ENCODE measurements at regions not wholly inside any gene's neighbourhood (a gene's known extent, or its start where the extent isn't known, plus 50 kb on each side); places are given as distances from the start of the nearest gene placed in this dataset.

DNA sequence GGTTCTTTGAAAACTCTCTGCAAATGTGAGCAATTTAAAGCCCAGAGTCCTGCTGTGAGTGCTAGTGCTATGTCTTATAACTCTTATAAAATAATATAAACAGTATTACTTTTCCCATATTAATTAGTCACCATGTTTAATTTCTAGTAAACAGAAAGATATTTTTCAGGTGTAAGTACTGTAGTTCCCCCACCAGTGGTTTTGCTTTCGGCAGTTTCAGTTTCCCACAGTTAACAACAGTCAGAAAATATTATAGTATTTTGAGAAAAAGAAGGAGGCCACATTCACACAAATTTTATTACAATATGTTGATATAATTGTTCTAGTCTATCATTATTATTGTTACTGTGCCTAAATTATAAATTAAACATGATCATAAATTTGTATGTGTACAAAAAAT lies 800.5 kb downstream of the LRFN5 start:
- DNase-seq (ENCODE audit: low read depth in 3 of 3): no peak

DNA sequence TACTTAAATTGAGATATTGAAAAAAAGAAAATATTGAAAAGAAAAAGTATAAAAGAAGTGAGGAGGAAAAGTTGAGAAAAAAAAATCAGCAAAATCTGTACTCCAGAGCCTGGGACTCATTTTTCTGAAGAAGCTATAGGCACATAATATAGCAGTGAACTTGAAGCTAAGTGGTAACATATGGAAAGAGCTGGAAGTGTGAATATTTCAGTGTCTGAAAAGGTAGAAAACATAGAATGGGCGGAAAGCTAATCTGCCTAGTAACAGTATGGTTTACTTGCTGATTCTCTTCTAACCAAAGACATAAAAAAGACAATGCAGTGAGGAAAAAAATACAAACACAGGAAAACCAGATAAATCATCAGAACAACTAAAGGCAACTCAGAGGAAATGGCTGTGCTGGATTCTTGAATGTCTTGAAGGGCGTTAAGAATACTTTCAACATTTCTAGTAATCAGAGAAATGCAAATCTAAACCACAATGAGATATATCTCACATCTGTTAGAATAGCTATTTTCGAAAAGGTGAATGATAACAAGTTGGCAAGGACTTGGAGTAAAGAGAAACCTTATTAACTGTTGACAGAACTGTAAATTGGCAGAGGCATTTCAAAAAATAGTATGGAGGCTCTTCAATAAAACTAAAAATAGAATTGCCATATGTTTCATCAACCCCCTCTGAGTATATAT lies 784.6 kb downstream of the LRFN5 start:
- no peak for DNase-seq (ENCODE audit: low read depth in 3 of 3)

DNA sequence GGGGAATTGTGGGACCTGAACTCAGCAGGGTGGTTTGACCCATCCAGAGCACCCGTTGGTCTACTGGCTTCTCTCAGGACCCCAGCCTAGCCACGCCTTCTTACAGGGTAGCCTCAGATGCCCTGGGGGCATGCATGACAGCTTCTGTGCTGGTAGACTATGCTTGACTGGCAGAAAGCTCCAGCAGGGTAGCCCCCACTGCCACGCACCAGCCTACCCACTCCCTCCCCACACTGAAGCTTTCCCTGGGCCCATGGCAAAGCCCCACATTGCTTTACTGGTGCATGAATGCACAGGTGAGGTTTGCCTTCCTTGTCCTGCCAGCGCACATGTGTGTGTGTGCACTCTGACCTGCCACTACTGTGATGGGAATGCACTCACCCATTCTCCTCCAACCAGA lies 772.2 kb downstream of the LRFN5 start:
- DNase-seq (ENCODE audit: low read depth in 3 of 3): no peak

DNA sequence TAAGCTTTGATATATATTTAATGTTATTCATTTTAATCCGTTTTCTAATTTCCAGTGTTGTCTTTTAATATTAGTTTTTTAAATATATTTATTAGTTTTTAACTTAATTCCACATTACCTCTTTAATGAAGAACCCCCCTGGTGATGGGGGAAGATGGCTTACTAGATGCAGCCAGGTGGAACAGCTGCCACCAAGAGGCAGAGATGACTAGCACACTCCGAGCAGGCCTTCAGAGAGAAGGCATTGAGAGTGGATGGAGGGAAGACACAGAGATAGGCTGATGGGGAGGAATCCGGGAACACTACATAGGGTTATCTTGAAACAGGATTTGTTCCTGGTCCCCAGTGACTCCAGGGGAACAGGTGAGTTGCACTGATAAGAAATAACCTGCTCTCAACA lies 771.6 kb downstream of the LRFN5 start:
- DNase-seq (ENCODE audit: low read depth in 3 of 3): no peak

DNA sequence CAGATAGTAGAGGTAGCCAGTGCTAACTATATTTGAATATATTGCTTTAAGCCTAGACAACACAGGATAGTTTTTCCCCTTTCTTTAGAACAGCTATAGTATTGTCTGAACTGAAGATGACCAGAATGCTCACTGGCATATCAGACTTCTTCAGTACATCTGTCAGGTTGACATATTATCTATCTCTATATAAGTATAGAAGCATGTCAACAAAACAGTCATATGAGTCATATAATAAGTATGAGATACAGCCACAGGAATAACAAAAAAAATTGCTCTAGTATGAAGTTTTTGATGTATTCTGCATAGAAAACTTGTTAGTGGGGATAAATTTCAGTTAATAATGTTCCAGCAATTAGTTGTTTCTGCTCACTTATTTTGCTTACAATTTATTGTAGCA lies 767.7 kb downstream of the LRFN5 start:
- DNase-seq (ENCODE audit: low read depth in 3 of 3): no peak

DNA sequence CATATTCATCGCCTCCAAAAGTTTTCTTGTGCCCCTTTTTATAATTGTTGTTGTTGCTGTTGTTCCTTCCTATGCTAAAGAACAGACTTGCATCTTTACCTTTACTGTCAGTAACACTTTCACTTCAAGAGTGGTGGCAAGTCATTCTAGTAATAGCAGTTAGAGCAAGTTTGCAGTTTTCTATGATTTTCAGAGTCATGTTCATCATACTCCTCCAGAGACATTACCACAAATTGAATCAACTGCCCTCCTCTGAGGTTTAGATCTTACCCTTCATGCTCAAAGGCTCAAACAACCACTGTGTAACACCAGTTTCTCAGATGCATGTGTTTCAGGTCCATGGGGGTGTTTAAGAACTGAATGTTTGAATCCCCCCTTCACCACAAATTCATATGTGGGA lies 763.4 kb downstream of the LRFN5 start:
- no peak for DNase-seq (ENCODE audit: low read depth in 3 of 3)

DNA sequence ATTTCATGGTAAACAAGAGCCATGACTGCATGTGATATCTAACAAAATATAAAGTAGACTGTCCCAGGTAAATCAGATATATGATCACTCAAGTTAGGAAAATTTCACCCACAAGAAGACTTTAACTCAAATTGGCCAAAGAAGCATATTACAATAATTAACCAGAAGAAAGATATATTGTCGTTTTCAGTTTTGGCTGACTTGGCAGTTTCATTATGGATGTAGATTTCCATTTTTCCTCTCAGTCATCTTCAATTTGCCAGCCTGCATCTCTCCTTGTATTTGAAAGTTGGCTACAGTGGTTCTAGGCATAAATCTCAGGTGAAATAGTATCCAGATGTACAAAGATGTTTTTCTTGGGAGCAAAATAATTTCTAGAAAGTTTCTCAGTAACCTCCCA lies 761.6 kb downstream of the LRFN5 start:
- DNase-seq (ENCODE audit: low read depth in 3 of 3): no peak

DNA sequence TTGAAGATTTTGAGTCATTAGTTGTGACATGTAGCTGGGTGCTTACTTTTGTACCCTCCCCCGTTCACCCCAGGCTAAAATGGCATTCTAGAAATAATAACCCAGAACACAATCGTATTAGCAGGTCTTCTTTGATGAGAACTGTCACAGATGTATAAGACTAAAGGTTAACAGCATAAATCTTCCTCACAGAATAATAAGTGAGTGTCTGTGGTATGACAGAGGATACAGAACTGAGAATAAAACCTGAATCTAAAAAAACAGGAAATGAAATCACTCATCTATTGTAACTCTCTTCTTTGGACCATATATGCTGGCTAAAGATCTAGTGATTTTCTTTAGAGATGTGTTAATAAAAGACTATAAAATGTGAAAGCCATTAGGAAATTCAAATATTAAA lies 746.6 kb downstream of the LRFN5 start:
- DNase-seq (ENCODE audit: low read depth in 3 of 3): no peak

DNA sequence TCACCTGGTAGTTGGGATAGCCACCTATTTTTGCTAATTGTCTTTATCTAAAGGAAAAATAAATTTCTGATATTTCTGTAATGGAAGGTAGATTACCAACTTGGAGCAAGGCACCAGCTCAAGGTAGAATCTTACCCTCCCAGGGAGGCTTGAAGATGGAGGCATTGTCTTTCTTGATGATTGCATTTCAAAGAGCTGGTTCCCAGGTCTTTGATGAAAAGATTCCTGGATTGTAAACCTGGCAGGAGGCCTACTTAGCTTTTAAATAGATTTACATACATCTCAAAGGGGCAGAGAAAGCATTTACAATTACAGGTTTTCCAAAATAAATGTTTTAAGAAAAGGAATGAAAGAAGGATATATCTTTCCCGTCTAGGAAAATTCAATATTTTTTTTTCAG lies 729.2 kb downstream of the LRFN5 start:
- no peak for DNase-seq (ENCODE audit: low read depth in 3 of 3)

DNA sequence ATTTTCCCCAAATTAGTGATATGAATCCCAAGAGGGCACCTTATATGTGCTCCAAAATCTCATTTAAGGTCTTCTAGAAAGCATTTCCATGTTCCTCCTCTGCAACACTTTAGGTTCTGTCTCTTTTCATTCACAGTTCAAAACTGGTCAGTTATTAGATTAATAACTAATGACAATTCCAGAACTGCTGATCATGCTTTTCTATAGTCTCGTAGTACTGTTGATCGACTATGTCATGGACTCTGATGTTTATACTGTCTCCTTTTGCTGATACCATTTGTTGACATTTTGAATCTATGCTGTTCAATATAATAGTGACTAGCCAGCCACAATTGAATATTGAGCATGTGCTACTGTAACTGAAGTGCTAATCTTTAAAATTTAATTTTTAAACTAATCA lies 728.3 kb downstream of the LRFN5 start:
- DNase-seq (ENCODE audit: low read depth in 3 of 3): no peak

DNA sequence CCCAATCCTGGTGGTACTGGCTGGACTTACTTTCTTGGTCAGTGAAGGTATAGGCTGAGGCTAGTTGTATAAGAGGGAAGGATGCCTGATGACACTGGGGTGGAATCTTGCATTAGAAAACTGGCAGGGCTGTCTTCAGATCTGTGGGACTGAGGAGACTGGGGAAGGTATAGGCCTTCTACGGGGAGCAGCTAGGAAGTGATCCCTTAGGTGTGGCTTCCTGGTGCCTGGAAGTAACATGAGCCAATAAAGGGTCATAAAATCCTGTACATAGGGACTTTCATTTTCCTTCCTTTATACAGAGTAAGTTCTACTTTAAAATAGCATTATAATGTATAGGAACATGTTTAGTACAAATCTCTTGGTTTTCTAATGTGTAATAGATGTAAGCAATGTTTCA lies 716.8 kb downstream of the LRFN5 start:
- no peak for DNase-seq (ENCODE audit: low read depth in 3 of 3)

DNA sequence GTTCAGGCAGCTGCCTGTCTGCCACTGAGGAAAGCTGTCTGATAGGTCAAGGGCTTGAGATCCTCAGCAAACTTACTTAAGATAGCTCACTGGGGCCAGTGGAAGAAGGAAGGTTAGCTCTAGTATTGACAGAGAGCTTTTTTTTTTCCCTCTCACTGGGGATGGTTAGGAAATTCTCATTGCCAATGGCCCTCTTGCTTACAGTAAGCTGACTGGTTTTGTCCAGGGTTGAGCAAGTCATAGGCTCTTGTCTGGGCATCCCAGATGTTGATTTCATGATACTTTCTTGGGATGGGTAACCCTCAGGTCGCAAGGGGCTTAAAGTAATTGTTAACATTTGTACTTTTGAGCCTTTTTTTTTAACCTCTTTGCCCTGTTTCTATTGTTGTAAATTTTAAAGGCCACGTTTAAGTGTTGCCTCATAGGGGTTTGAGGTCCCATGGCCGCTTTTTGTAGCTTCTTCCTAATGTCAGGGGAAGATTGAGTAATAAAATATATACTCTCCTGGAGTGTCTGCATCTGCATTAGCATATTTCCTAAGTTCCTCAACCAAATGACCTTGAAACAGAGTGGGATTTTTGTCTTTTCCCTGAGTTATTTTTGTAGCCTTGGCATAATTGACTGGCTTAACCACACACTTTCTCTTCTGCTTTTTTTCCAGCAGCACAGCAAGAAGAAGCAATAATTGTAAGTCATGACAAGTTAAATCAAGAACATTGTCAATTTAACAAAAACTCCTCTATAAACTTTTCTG lies 716.0 kb downstream of the LRFN5 start:
- DNase-seq (ENCODE audit: low read depth in 3 of 3): no peak

DNA sequence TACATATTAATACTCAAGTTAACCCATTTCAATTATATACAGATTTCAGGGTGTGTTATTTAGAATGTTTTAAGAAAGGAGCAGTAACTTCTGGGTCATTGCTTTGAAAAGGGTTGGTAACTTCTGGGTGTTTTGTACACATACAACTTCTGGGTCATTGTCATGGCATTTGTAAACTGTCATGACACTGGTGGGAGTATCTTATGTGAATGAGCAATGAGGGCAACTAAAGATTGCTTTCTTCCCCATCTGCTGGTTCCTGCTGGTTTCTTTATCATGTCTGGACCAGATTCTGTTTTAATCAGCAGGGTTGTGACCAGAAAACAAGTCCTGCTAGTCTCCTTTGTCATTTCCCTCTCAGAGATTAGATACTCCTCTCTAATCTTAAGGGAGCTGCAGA lies 713.3 kb downstream of the LRFN5 start:
- DNase-seq (ENCODE audit: low read depth in 3 of 3): no peak

DNA sequence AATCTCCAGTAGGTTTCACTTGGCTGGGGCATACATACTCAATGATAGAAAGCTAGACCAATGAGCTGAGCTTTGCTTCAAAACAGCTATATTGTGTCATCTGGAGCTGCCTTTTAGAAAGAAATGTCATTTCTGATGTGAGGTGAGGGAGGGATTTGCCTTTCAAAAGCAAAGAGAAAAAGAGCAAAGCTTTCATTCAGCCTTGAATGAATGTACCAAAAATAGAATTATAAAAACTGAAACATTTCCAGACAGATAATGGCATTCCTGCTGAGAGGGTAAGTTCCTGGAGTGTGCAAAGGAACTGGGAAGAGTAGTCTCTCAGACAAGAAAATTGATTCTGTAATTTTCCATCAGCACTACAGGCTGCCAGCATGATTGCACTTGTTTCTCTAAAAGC lies 710.0 kb downstream of the LRFN5 start:
- DNase-seq (ENCODE audit: low read depth in 3 of 3): no peak

DNA sequence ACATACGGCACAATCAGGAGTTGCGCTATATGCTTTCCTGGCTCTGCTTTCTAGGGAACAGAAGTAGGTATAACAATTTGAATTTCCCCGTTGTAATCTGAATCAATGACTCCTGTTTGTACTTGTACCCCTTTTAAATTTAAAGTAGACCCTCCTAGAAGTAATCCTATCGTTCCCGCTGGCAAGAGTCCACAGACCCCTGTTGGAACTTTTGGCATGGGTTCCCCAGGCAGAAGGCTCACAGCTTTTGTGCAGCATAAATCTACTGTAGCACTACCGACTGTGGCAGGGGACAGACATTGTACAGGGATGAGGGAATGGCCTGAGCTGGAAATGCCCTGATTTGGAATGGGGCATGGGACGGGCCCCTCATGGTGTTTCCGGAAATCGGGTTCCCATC lies 705.2 kb downstream of the LRFN5 start:
- DNase-seq (ENCODE audit: low read depth in 3 of 3): no peak

DNA sequence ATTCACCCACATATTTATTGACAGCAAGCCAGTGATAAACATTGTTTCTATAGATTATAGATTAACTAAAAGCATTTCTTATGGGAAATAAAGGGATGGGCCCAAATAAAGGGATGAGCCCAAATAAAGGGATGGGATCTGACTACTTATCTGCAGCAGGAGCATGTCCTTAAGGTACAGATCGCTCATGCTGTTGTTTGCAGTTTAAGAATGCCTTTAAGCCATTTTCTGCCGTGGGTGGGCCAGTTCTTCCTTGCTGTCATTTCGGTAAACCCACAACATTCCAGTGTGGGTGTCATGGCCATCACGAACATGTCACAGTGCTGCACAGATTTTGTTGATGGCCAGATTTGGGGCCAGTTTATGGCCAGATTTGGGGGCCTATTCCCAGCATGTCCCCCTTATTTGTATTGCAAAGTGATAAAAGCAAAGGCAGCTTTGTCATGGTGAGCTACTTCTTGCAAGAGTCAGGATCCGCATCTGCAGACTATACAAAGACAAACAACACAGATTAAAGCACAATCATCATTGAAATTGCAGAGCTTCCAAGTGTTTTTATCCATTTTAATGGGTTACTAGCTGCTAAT lies 700.7 kb downstream of the LRFN5 start:
- no peak for DNase-seq (ENCODE audit: low read depth in 3 of 3)

DNA sequence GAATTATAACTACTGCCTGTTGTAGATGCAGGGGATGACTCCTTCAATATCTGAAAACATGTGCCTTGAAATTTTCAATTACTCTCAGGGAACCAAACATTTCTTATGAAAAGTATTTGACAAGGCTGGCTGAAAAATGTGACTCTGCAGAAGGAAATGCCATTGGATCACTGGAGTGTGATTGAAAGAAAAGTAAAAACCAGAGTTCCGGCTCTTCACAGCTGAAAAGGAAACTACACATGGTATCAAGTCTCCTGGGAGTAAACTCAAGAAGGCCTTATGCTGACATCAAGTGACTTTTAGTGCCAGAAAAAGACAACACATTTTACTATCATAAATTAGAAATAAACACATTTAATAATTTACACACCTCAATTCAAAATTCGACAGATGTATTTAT lies 693.0 kb downstream of the LRFN5 start:
- no peak for DNase-seq (ENCODE audit: low read depth in 3 of 3)

DNA sequence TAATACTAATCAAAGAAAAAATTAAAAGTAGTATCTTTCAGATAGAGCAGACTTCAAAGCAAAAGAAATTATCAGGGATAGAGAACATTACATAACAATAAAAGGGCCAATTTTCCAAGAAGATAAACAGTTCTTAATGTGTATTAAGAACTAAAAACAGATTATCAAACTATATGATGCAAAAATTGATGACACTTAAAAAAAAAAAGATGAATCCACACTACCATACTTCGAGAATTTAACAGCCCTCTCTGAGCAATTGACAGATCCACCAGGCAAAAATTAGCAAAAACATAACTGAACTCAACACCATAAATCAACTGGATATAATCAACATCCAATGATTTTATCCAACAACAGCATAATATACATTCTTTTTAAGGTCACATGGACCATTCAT lies 686.5 kb downstream of the LRFN5 start:
- no peak for DNase-seq (ENCODE audit: low read depth in 3 of 3)

DNA sequence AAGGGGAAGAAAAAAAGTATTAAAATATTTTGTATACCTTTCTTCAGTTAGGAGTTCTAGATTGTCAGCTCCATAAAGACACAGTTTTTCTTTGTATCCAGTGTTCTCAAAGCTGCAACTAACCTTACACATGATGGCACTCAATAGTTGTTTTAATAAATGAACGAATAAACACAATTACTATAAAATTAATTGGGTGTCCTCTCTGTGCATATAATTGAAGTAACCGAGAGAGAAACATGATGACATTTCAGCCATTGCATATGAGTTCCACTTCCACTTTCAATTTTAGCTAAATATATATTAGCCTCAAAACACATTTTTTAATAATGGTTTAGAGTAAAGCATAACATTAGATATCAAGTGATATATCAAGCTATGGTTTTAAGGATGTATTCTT lies 671.2 kb downstream of the LRFN5 start:
- DNase-seq (ENCODE audit: low read depth in 3 of 3): no peak

DNA sequence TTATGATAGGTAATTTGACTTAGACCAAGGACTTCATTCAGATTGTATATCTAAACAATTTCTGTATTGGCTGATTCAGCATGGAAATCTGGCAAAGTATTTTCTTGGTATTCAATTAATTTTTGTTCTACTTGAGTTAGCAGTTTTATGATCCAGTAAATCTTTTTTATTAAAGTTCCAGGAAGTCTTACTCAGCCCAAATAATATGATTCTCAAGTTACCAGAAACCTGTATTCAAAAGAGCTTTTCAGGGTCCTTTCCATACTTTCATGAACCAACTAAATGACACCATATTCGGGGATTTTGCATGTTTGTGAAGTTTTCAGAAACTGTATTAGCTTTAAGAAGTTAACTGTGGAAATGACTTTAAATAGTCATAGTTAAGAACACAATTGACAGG lies 662.6 kb downstream of the LRFN5 start:
- no peak for DNase-seq (ENCODE audit: low read depth in 3 of 3)

DNA sequence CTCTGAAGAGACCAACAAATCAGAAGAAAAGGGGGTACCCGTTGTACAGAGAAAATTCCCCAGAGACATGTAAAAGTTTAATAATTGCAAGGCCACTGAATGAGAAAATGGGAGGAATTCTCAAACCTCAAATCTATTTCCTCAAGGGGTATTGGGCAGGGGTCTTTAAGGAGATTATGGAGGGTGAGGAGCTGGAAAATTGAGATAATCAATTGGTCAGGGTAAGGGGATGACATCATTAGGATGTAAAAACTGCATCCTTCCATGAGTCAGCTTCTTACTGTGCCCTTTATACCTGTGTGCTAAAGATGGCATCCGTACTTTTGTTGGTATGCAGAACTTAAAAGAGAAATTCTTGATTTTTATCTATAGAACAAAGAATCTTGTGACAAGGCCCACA lies 641.5 kb downstream of the LRFN5 start:
- no peak for DNase-seq (ENCODE audit: low read depth in 3 of 3)

DNA sequence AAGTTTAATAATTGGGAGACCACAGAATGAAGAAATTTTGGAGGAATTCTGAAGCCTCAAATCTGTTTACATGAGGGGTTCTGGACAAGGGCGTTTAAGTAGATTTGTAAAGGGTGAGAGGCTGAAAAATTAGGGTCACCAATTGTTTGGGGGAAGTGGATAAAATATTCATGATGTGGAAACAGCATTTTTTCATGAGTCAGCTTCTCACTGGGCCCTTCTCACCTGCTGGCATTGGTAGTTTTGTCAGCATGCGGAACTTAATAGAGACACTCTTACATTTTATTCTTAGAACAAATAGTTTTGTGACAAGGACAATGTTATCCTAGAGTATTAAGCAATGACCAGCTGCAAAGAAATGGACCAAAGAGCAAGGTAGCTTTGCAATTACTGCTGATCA lies 634.4 kb downstream of the LRFN5 start:
- DNase-seq (ENCODE audit: low read depth in 3 of 3): no peak

DNA sequence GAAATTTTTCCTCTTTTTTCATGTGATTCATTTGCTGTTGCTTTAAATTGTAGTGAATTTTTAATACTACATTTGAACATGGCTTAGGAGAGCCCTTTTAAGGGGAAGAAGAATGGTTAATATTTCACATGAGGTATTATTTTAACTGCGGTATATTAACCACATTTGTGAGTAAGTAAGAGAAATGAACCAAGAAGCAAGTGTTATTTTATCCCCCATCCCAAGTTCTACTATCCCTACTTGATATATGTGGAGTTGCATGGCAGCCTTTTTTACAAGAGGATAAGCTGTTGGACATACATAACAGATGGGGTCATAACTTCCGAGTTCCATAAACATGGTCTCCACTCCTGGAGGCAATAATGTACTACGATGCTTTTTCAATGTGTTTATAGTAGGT lies 623.3 kb downstream of the LRFN5 start:
- DNase-seq (ENCODE audit: low read depth in 3 of 3): no peak
